GM12874 (cell line): ENCODE measurements at regions not wholly inside any gene's neighbourhood (a gene's known extent, or its start where the extent isn't known, plus 50 kb on each side); places are given as distances from the start of the nearest gene placed in this dataset.

ENCODE experiments used
- TF ChIP-seq, protein P1 (sequence below): IDR thresholded peaks from 2 replicates; pipeline ENCODE4 v1.5.1; 2011; ENCODE audit warnings: low read depth, mild to moderate bottlenecking, control low read depth, low read length, moderate library complexity; ENCODE audit not compliant: insufficient read depth

DNA sequence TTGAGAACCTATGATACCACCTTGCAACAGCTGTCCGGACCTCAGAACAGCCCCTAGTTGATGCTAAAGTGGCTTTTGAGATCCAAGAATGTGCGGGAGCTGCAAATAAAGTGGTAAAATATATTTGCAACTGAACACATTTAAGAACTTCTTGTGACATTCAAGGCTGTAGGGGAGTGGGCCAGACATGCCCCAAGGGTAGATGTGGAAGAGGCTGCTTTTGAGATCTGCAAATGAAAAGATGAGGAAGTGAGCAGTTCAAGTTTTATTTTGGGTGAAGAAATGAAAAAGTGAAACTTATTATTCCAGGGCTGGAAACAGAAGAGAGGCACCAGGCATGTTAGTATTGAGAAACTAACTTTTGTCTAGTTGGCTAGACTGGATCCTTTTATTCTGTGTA, 359.5 kb upstream of the PLXNA2 start:
- TF ChIP-seq, protein P1, sequence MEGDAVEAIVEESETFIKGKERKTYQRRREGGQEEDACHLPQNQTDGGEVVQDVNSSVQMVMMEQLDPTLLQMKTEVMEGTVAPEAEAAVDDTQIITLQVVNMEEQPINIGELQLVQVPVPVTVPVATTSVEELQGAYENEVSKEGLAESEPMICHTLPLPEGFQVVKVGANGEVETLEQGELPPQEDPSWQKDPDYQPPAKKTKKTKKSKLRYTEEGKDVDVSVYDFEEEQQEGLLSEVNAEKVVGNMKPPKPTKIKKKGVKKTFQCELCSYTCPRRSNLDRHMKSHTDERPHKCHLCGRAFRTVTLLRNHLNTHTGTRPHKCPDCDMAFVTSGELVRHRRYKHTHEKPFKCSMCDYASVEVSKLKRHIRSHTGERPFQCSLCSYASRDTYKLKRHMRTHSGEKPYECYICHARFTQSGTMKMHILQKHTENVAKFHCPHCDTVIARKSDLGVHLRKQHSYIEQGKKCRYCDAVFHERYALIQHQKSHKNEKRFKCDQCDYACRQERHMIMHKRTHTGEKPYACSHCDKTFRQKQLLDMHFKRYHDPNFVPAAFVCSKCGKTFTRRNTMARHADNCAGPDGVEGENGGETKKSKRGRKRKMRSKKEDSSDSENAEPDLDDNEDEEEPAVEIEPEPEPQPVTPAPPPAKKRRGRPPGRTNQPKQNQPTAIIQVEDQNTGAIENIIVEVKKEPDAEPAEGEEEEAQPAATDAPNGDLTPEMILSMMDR = no peak

DNA sequence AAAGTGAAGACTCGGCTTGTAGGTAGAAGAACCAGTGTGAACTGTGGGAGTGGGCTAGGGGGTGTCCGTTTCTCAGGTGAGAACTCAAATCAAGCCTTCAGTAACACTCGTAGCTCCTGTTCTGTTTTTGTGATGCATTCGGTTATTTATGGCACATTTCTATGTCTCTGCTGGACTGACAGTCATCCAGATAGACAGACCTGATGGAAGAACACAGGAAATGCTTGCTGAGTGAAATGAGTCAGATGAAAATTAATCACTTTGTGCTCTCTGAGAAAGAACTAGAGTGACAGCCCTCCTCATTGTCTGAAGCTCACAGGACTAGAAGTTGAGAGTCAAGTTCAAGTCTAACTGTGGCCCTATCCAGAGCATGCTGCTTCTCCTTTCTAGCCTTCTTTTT, 360.1 kb upstream of the PLXNA2 start:
- TF ChIP-seq, protein P1 = no peak

DNA sequence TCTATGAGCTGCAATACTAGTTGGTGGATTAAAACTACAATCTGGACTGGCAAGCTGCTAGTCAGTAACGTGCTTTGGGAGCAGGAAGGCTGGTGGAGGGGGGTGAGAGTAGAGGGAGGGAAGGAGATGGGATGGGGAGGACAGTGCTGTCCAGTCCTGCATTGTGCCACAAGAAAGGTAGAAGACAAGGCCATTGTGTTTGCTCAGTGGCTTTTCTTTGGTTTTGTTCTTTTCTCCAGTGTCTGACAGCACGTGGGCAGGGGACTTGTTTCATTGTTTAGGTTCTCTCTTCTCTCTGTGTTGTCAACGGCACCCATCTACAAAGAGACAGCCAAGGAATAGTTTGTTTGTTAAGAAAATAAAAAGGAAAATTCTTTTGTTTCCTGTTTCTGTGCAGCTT, 362.8 kb upstream of the PLXNA2 start:
- TF ChIP-seq, protein P1 = no peak

DNA sequence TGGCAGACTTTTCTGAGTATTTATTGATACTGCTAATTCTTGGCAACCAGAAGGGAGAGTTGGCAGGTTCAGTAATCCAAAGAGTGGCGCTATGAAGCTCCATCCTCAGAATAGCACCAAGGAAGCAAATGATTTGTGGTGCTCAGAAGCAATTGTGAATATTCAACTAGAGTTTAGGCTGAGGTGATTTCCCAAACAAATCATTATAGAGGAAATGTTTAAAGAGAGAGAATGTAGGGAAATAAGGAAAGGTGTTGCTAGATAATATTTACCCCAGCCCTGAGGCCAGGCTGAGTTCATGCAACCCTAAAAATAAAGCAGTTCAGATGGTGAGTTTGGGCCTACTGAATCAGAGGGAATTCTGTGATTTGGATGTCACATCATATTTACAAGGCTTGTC, 363.4 kb upstream of the PLXNA2 start:
- TF ChIP-seq, protein P1 = no peak

DNA sequence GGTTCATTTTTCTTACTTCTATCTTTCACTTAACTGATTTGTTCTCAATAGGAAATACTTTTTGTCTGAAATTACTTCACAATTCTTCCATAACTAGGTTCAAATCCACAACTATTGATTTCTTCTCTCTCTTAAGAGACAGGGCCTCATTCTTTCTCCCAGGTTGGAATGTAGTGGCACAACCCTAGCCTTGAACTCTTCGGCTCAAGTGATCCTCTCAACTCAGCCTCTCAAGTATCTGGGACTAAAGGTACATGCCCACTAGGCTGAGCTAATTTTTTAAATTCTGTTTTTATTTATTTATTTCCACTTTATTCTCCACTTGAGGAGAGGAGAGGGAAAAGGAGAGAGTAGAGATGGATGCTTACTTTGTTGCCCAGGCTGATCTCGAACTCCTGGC, 370.4 kb upstream of the PLXNA2 start:
- TF ChIP-seq, protein P1 = no peak

DNA sequence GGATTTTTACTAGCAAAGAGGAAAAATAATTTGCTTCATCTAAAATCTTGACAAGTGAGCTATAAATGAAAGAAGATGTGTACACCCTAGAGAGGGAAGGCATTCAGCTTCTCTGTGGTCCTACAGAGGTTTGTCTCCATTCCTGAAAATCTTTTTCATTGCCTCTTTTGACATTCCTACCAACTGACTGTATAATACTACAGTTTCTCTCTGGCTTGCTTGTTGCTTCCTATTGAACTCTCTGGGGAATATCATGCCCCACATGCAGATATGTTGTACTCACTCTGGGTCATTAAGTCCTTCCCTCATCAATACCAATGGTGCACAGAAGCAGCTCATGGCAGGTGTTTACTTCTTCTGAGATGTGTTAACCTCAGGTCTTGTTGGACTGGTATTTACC, 371.2 kb upstream of the PLXNA2 start:
- TF ChIP-seq, protein P1 = no peak

DNA sequence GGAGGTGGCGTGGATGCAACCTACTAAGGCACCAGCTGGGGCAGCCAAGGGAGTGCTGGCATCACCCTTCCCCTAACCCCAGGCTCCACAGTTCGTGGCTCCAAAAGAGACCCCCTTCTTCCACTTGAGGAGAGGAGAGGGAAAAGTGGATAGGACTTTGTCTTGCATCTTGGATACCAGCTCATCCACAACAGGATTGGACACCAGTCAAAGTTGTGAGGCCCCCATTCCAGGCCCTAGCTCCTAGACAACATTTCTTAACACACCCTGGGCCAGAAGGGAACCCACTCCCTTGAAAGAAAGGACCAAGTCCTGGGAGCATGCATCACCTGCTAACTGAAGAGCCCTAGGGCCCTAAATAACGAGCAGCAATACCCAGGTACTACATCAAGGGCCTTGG, 372.6 kb upstream of the PLXNA2 start:
- TF ChIP-seq, protein P1 = no peak
